ENCODE measurements at regions not wholly inside any gene's neighbourhood (a gene's known extent, or its start where the extent isn't known, plus 50 kb on each side); places are given as distances from the start of the nearest gene placed in this dataset.

DNA sequence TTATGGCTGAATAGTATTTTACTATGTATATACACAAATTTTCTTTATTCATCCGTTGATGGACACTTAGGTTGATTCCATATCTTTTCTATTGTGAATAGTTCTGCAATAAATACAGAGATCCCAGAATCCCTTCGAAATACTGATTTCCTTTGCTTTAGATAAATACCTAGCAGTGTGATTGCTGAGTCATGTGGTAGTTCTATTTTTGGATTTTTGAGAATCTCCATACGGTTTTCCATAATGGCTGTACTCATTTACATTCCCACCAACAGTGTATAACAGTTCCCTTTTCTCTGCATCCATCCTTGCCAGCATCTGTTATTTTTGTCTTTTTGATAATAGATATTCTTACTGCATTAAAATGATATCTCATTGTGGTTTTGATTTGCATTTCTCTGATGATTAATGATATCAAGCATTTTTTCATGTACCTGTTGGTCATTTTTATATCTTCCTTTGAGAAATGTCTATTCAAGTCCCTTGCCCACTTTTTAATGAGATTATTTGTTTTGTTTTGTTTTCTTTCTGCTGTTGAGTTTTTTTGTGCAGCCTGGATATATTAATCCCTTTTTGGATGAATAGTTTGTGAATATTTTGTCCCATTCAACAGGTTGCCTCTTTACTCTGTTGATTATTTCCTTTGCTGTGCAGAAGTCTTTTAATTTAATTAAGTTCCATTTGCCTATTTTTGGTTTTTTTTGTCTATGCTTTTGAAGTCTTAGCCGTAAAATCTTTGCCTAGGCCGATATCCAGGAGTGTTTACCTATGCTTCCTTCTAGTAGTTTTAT, 466.7 kb upstream of the TENM3 start:
- Mint-ChIP-seq H3K27ac (no peak overlapping the region), H3K27me3 (no peaks in the 10 kb centered on the region), H3K4me3 (ENCODE audit: low read depth) (no peak overlapping the region), H3K36me3 (ENCODE audit: insufficient read depth) (no peaks in the 10 kb centered on the region), H3K9me3 (ENCODE audit: low read depth) (peaks cover 8% of the 10 kb centered on the region), H3K4me1 (ENCODE audit: low read depth) (no peaks in the 10 kb centered on the region)
- DNase-seq (ENCODE audit: low spot score, unreplicated experiment), result no peak
- TF ChIP-seq, protein P1, sequence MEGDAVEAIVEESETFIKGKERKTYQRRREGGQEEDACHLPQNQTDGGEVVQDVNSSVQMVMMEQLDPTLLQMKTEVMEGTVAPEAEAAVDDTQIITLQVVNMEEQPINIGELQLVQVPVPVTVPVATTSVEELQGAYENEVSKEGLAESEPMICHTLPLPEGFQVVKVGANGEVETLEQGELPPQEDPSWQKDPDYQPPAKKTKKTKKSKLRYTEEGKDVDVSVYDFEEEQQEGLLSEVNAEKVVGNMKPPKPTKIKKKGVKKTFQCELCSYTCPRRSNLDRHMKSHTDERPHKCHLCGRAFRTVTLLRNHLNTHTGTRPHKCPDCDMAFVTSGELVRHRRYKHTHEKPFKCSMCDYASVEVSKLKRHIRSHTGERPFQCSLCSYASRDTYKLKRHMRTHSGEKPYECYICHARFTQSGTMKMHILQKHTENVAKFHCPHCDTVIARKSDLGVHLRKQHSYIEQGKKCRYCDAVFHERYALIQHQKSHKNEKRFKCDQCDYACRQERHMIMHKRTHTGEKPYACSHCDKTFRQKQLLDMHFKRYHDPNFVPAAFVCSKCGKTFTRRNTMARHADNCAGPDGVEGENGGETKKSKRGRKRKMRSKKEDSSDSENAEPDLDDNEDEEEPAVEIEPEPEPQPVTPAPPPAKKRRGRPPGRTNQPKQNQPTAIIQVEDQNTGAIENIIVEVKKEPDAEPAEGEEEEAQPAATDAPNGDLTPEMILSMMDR (IDR thresholded peaks at IDR 0.05; ENCODE audit: unreplicated experiment), result no peak

GRCh38 chr4:181777518-181777917, 465.7 kb upstream of the TENM3 start:
- Mint-ChIP-seq H3K9me3 (ENCODE audit: low read depth) (peaks cover 11% of the 10 kb centered on the region), H3K4me1 (ENCODE audit: low read depth) (no peaks in the 10 kb centered on the region), H3K27me3 (no peaks in the 10 kb centered on the region), H3K4me3 (ENCODE audit: low read depth) (no peak overlapping the region), H3K27ac (no peak overlapping the region), H3K36me3 (ENCODE audit: insufficient read depth) (no peaks in the 10 kb centered on the region)
- TF ChIP-seq, protein P1 (IDR thresholded peaks at IDR 0.05; ENCODE audit: unreplicated experiment), result no peak
- no peak for DNase-seq (ENCODE audit: low spot score, unreplicated experiment)

DNA sequence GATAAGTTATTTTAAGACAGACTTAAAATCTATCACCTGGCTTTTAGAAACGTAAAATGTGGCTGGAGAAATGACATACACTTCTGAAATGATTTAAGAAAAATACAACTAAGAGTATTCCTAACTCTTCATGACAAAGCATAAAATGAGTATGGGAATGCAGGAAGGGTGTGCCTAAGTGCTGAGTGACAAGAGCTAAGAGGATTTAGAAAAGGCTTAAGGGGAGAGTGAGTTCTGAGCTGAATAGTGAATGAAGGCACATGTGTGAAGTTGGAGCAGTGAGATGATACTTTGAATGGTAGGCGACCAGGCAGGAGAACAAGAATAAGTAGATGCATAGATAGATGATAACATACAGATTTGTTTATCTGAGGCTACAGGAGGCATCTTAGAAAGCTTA, 458.3 kb upstream of the TENM3 start:
- Mint-ChIP-seq H3K4me1 (ENCODE audit: low read depth) (no peaks in the 10 kb centered on the region), H3K36me3 (ENCODE audit: insufficient read depth) (no peaks in the 10 kb centered on the region), H3K9me3 (ENCODE audit: low read depth) (peaks cover 17% of the 10 kb centered on the region), H3K27me3 (no peaks in the 10 kb centered on the region), H3K27ac (no peak overlapping the region), H3K4me3 (ENCODE audit: low read depth) (no peak overlapping the region)
- no peak for DNase-seq (ENCODE audit: low spot score, unreplicated experiment)
- TF ChIP-seq, protein P1 (IDR thresholded peaks at IDR 0.05; ENCODE audit: unreplicated experiment), result no peak

GRCh38 chr4:181792641-181793040, 450.6 kb upstream of the TENM3 start:
- H3K27ac Mint-ChIP-seq, result no peak overlapping the region
- DNase-seq (ENCODE audit: low spot score, unreplicated experiment), result no peak
- peaks cover 5% of the 10 kb centered on the region for H3K9me3 Mint-ChIP-seq (ENCODE audit: low read depth)
- TF ChIP-seq, protein P1 (IDR thresholded peaks at IDR 0.05; ENCODE audit: unreplicated experiment), result no peak
- H3K36me3 Mint-ChIP-seq (ENCODE audit: insufficient read depth), result no peaks in the 10 kb centered on the region
- H3K4me1 Mint-ChIP-seq (ENCODE audit: low read depth), result no peaks in the 10 kb centered on the region
- no peak overlapping the region for H3K4me3 Mint-ChIP-seq (ENCODE audit: low read depth)
- H3K27me3 Mint-ChIP-seq, result no peaks in the 10 kb centered on the region

DNA sequence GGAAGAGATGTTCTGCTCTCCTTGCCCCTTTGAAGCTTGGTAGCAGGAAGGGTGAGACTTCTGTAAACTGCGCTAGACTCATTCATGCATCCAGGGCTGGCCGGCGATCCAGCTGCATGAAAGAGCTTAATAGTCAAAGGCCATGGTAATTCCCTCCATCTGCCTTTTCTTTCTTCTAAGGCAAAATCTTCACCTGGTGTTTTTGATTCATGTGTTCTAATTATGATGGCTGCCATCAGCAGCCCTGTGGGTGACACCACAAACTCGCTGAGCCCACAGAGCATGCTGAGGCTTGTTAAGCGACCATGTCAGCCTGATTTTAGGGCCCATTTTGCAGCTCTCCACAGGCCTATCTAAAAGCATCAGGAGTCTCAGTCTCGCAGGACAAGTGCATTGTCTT, 450.1 kb upstream of the TENM3 start:
- Mint-ChIP-seq H3K36me3 (ENCODE audit: insufficient read depth) (no peaks in the 10 kb centered on the region), H3K4me3 (ENCODE audit: low read depth) (no peak overlapping the region), H3K27me3 (no peaks in the 10 kb centered on the region), H3K27ac (no peak overlapping the region), H3K9me3 (ENCODE audit: low read depth) (peaks cover 5% of the 10 kb centered on the region), H3K4me1 (ENCODE audit: low read depth) (no peaks in the 10 kb centered on the region)
- DNase-seq (ENCODE audit: low spot score, unreplicated experiment), result no peak
- TF ChIP-seq, protein P1 (IDR thresholded peaks at IDR 0.05; ENCODE audit: unreplicated experiment), result no peak
